WTC11 (cell line): ENCODE measurements at regions not wholly inside any gene's neighbourhood (a gene's known extent, or its start where the extent isn't known, plus 50 kb on each side); places are given as distances from the start of the nearest gene placed in this dataset.

Source experiments
- ETV6 ChIP-seq: sonication (generic); formaldehyde crosslinking; IDR thresholded peaks from 2 replicates; pipeline ENCODE4 v1.8.1; 2022; ENCODE audit warnings: mild to moderate bottlenecking, missing genetic modification reagents
- NR2C2 ChIP-seq: sonication (generic); formaldehyde crosslinking; IDR thresholded peaks from 2 replicates; pipeline ENCODE4 v1.8.0; 2022; ENCODE audit warnings: mild to moderate bottlenecking, missing genetic modification reagents
- TCF7 ChIP-seq: sonication (generic); formaldehyde crosslinking; IDR thresholded peaks from 2 replicates; pipeline ENCODE4 v1.8.0; 2022; ENCODE audit warnings: mild to moderate bottlenecking, low read depth, missing genetic modification reagents, moderate library complexity
- ZNF263 ChIP-seq: sonication (generic); formaldehyde crosslinking; IDR thresholded peaks from 2 replicates; pipeline ENCODE4 v1.8.1; 2022; ENCODE audit warnings: low read depth, mild to moderate bottlenecking, moderate library complexity, missing genetic modification reagents
- TF ChIP-seq, protein P1 (sequence below): sonication (generic); formaldehyde crosslinking; IDR thresholded peaks from 2 replicates; pipeline ENCODE4 v1.8.0; 2023; ENCODE audit warnings: missing genetic modification reagents, mild to moderate bottlenecking, borderline replicate concordance
- TF ChIP-seq, protein P2 (sequence below): sonication (generic); formaldehyde crosslinking; conservative IDR thresholded peaks from 2 replicates; pipeline ENCODE4 v1.8.1; 2023; ENCODE audit warnings: mild to moderate bottlenecking, low read depth, missing genetic modification reagents, moderate library complexity
- TF ChIP-seq, protein P3 (sequence below): sonication (generic); formaldehyde crosslinking; IDR thresholded peaks from 2 replicates; pipeline ENCODE4 v1.8.0; 2022; ENCODE audit warnings: mild to moderate bottlenecking, missing genetic modification reagents
- TF ChIP-seq, protein P4 (sequence below): fragments of 200-600 bp; IDR thresholded peaks from 2 replicates; pipeline ENCODE4 v1.8.0; 2022; ENCODE audit warnings: antibody characterized with exemption

DNA sequence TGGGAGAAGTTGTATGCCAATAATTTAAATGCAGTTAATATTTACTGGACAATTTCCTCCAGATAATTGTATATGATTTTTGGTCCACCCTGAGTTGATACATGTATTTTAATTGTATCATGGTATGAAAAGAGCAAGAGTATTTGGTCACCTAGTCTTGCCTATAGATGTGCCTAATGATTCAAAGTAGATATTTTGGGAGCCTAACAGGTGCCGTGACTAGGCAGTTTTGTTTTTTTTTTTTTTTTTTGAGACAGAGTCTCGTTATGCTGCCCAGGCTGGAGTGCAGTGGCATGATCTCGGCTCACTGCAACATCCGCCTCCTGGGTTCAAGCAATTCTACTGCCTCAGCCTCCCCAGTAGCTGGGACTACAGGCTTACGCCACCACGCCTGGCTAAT, 59.3 kb upstream of the ATRNL1 start:
- no peak for TF ChIP-seq NR2C2 (CRISPR knock-in tag)
- TF ChIP-seq, protein P1, sequence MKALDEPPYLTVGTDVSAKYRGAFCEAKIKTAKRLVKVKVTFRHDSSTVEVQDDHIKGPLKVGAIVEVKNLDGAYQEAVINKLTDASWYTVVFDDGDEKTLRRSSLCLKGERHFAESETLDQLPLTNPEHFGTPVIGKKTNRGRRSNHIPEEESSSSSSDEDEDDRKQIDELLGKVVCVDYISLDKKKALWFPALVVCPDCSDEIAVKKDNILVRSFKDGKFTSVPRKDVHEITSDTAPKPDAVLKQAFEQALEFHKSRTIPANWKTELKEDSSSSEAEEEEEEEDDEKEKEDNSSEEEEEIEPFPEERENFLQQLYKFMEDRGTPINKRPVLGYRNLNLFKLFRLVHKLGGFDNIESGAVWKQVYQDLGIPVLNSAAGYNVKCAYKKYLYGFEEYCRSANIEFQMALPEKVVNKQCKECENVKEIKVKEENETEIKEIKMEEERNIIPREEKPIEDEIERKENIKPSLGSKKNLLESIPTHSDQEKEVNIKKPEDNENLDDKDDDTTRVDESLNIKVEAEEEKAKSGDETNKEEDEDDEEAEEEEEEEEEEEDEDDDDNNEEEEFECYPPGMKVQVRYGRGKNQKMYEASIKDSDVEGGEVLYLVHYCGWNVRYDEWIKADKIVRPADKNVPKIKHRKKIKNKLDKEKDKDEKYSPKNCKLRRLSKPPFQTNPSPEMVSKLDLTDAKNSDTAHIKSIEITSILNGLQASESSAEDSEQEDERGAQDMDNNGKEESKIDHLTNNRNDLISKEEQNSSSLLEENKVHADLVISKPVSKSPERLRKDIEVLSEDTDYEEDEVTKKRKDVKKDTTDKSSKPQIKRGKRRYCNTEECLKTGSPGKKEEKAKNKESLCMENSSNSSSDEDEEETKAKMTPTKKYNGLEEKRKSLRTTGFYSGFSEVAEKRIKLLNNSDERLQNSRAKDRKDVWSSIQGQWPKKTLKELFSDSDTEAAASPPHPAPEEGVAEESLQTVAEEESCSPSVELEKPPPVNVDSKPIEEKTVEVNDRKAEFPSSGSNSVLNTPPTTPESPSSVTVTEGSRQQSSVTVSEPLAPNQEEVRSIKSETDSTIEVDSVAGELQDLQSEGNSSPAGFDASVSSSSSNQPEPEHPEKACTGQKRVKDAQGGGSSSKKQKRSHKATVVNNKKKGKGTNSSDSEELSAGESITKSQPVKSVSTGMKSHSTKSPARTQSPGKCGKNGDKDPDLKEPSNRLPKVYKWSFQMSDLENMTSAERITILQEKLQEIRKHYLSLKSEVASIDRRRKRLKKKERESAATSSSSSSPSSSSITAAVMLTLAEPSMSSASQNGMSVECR (CRISPR knock-in tag), result no peak
- TF ChIP-seq, protein P2, sequence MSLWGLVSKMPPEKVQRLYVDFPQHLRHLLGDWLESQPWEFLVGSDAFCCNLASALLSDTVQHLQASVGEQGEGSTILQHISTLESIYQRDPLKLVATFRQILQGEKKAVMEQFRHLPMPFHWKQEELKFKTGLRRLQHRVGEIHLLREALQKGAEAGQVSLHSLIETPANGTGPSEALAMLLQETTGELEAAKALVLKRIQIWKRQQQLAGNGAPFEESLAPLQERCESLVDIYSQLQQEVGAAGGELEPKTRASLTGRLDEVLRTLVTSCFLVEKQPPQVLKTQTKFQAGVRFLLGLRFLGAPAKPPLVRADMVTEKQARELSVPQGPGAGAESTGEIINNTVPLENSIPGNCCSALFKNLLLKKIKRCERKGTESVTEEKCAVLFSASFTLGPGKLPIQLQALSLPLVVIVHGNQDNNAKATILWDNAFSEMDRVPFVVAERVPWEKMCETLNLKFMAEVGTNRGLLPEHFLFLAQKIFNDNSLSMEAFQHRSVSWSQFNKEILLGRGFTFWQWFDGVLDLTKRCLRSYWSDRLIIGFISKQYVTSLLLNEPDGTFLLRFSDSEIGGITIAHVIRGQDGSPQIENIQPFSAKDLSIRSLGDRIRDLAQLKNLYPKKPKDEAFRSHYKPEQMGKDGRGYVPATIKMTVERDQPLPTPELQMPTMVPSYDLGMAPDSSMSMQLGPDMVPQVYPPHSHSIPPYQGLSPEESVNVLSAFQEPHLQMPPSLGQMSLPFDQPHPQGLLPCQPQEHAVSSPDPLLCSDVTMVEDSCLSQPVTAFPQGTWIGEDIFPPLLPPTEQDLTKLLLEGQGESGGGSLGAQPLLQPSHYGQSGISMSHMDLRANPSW, result no peak
- TF ChIP-seq ETV6 (CRISPR knock-in tag), result no peak
- TF ChIP-seq, protein P3, sequence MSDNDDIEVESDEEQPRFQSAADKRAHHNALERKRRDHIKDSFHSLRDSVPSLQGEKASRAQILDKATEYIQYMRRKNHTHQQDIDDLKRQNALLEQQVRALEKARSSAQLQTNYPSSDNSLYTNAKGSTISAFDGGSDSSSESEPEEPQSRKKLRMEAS (CRISPR knock-in tag), result no peak
- TF ChIP-seq, protein P4, sequence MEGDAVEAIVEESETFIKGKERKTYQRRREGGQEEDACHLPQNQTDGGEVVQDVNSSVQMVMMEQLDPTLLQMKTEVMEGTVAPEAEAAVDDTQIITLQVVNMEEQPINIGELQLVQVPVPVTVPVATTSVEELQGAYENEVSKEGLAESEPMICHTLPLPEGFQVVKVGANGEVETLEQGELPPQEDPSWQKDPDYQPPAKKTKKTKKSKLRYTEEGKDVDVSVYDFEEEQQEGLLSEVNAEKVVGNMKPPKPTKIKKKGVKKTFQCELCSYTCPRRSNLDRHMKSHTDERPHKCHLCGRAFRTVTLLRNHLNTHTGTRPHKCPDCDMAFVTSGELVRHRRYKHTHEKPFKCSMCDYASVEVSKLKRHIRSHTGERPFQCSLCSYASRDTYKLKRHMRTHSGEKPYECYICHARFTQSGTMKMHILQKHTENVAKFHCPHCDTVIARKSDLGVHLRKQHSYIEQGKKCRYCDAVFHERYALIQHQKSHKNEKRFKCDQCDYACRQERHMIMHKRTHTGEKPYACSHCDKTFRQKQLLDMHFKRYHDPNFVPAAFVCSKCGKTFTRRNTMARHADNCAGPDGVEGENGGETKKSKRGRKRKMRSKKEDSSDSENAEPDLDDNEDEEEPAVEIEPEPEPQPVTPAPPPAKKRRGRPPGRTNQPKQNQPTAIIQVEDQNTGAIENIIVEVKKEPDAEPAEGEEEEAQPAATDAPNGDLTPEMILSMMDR, result no peak
- TF ChIP-seq TCF7 (CRISPR knock-in tag), result no peak
- TF ChIP-seq ZNF263 (CRISPR knock-in tag), result no peak
